ENCODE measurements at regions not wholly inside any gene's neighbourhood (a gene's known extent, or its start where the extent isn't known, plus 50 kb on each side); places are given as distances from the start of the nearest gene placed in this dataset.

DNA sequence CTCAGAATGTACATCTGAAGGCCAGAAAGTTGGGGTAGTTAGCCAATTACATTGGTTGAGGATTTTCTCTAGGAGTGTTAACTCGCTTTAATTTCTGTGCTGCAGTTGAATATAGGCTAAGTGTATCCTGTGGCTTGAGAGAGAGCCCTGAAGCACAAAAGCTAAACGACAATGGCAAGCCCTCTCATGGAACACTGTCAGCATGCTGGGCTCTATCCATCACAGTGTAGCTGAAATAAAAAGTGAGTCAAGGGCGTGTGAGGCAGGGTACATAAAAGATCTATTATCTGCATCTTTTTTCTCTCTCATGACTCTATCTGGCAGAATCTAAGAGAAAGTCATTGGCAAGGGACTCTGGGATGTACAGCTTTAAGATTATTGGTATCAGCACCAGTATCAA is 254.2 kb upstream of the GRIA1 start:
- no peak for DNase-seq
- ChIA-PET POLR2A (no interaction called here), CTCF (no interaction called here)
- Histone ChIP-seq H3K27me3 (replicated peaks in 2 of 5; ENCODE audit: control insufficient read depth in 4 of 5, insufficient read depth in 5 of 5, low read length in 4 of 5) (no peaks in the 10 kb centered on the region), H3K4me1 (ENCODE audit: control extremely low read depth in 1 of 4, control insufficient read depth in 4 of 4, insufficient read depth in 4 of 4, low read length in 3 of 4) (no peaks in the 10 kb centered on the region), H3K4me3 (ENCODE audit: control insufficient read depth in 1 of 7, extremely low read depth in 1 of 7, insufficient read depth in 4 of 7, low read depth in 2 of 7, low read length in 6 of 7) (no peak overlapping the region), H3K36me3 (ENCODE audit: control insufficient read depth in 4 of 4, insufficient read depth in 4 of 4, low read length in 3 of 4) (no peaks in the 10 kb centered on the region), H3K9me3 (ENCODE audit: control extremely low read depth in 1 of 5, control insufficient read depth in 4 of 5, insufficient read depth in 2 of 5, low read depth in 1 of 5, low read length in 4 of 5) (peaks cover 0 to 2% (median 0%) of the 10 kb centered on the region in 5 experiments), H3K27ac (ENCODE audit: insufficient read depth in 1 of 2, low read depth in 1 of 2, low read length in 2 of 2, poor library complexity in 1 of 2, severe bottlenecking in 2 of 2) (no peak overlapping the region)
- no CpG with 5 or more reads among the region's 3 CpGs for WGBS (ENCODE audit: insufficient coverage)

DNA sequence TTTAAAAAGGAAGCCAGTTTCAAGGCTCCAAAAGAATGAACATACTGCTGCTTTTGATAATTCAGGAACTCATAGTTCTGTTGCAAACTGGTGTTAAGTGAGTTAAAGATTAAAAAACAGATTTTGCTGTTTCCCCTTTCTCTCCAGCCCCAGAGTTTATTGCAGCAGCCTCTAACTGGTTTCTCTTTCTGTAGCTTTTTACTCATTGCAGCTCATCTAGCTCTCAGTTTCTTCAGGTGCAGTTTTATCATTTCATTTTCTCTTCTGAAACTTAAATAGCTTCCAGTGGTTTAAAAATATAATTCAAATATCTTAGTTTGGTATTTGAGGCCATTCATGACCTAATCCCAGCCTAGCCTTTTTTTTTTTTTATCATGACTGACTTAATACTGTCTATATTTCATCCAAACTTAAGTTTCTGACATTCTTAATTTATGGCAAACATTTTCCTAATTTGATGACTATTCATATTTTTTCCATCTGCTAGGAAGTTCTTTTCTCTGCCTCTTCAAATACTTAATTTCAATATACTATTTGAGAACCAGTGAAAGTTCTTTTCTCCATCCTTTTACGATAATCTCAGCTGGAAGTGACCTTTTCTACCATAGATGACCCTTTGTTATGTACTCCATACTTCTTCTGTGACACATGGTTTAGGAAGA is 252.7 kb upstream of the GRIA1 start:
- Histone ChIP-seq H3K9me3 (ENCODE audit: control extremely low read depth in 1 of 5, control insufficient read depth in 4 of 5, insufficient read depth in 2 of 5, low read depth in 1 of 5, low read length in 4 of 5) (peaks cover 0 to 2% (median 0%) of the 10 kb centered on the region in 5 experiments), H3K27me3 (replicated peaks in 2 of 5; ENCODE audit: control insufficient read depth in 4 of 5, insufficient read depth in 5 of 5, low read length in 4 of 5) (no peaks in the 10 kb centered on the region), H3K4me1 (ENCODE audit: control extremely low read depth in 1 of 4, control insufficient read depth in 4 of 4, insufficient read depth in 4 of 4, low read length in 3 of 4) (no peaks in the 10 kb centered on the region), H3K27ac (ENCODE audit: insufficient read depth in 1 of 2, low read depth in 1 of 2, low read length in 2 of 2, poor library complexity in 1 of 2, severe bottlenecking in 2 of 2) (no peak overlapping the region), H3K4me3 (ENCODE audit: control insufficient read depth in 1 of 7, extremely low read depth in 1 of 7, insufficient read depth in 4 of 7, low read depth in 2 of 7, low read length in 6 of 7) (no peak overlapping the region), H3K36me3 (ENCODE audit: control insufficient read depth in 4 of 4, insufficient read depth in 4 of 4, low read length in 3 of 4) (no peaks in the 10 kb centered on the region)
- ChIA-PET POLR2A (no interaction called here), CTCF (no interaction called here)
- WGBS (ENCODE audit: insufficient coverage) = no CpG with 5 or more reads among the region's 1 CpG
- no peak for DNase-seq

DNA sequence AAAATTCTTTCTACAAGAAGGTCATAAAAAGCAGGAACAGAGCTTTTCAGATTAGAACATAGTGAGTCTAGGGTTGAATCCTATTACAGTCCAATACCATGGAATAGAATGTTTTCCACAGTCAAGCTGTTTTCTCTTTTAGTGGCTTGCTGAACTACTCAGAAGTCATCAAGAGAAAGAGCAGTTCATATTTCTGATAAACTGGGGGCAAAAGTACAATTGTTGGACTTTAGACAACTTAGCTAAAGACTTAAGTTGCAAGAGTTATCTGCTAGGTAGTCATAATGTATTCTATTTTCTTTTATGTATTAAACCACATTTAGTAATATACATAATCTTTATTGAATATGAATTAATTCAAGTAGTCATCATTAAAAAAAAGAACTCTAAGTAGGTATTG is 233.1 kb upstream of the GRIA1 start:
- Histone ChIP-seq H3K4me3 (ENCODE audit: control insufficient read depth in 1 of 7, extremely low read depth in 1 of 7, insufficient read depth in 4 of 7, low read depth in 2 of 7, low read length in 6 of 7) (no peak overlapping the region), H3K27me3 (replicated peaks in 2 of 5; ENCODE audit: control insufficient read depth in 4 of 5, insufficient read depth in 5 of 5, low read length in 4 of 5) (no peaks in the 10 kb centered on the region), H3K36me3 (ENCODE audit: control insufficient read depth in 4 of 4, insufficient read depth in 4 of 4, low read length in 3 of 4) (no peaks in the 10 kb centered on the region), H3K27ac (ENCODE audit: insufficient read depth in 1 of 2, low read depth in 1 of 2, low read length in 2 of 2, poor library complexity in 1 of 2, severe bottlenecking in 2 of 2) (no peak overlapping the region), H3K9me3 (ENCODE audit: control extremely low read depth in 1 of 5, control insufficient read depth in 4 of 5, insufficient read depth in 2 of 5, low read depth in 1 of 5, low read length in 4 of 5) (peaks cover 0 to 1% (median 0%) of the 10 kb centered on the region in 5 experiments), H3K4me1 (ENCODE audit: control extremely low read depth in 1 of 4, control insufficient read depth in 4 of 4, insufficient read depth in 4 of 4, low read length in 3 of 4) (no peaks in the 10 kb centered on the region)
- POLR2A ChIA-PET = no interaction called here
- DNase-seq = no peak
- CTCF ChIA-PET = no interaction called here

DNA sequence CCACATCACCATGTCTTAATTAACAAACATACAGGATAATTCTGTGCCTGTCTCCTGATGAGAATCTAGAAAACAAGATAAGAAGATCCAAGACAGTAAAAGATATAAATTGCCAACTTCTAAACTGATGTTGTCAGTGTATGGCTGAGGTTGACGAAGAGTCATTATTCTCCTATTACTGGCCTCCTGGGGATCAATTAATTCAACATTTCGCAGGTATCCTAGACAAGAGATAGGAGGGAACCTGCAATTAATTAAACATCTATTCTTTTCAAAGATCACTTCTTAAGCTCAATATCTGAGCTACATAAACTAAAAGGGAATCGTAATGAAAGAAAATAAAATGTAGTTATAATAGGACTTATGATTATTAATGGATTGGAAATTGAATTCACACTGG is 232.0 kb upstream of the GRIA1 start:
- Histone ChIP-seq H3K4me3 (ENCODE audit: control insufficient read depth in 1 of 7, extremely low read depth in 1 of 7, insufficient read depth in 4 of 7, low read depth in 2 of 7, low read length in 6 of 7) (no peak overlapping the region), H3K27ac (ENCODE audit: insufficient read depth in 1 of 2, low read depth in 1 of 2, low read length in 2 of 2, poor library complexity in 1 of 2, severe bottlenecking in 2 of 2) (no peak overlapping the region), H3K27me3 (replicated peaks in 2 of 5; ENCODE audit: control insufficient read depth in 4 of 5, insufficient read depth in 5 of 5, low read length in 4 of 5) (no peaks in the 10 kb centered on the region), H3K9me3 (ENCODE audit: control extremely low read depth in 1 of 5, control insufficient read depth in 4 of 5, insufficient read depth in 2 of 5, low read depth in 1 of 5, low read length in 4 of 5) (peaks cover 0 to 1% (median 0%) of the 10 kb centered on the region in 5 experiments), H3K4me1 (ENCODE audit: control extremely low read depth in 1 of 4, control insufficient read depth in 4 of 4, insufficient read depth in 4 of 4, low read length in 3 of 4) (no peaks in the 10 kb centered on the region), H3K36me3 (ENCODE audit: control insufficient read depth in 4 of 4, insufficient read depth in 4 of 4, low read length in 3 of 4) (no peaks in the 10 kb centered on the region)
- WGBS (ENCODE audit: insufficient coverage) = no CpG with 5 or more reads among the region's 3 CpGs
- DNase-seq = no peak
- ChIA-PET CTCF (no interaction called here), POLR2A (no interaction called here)

DNA sequence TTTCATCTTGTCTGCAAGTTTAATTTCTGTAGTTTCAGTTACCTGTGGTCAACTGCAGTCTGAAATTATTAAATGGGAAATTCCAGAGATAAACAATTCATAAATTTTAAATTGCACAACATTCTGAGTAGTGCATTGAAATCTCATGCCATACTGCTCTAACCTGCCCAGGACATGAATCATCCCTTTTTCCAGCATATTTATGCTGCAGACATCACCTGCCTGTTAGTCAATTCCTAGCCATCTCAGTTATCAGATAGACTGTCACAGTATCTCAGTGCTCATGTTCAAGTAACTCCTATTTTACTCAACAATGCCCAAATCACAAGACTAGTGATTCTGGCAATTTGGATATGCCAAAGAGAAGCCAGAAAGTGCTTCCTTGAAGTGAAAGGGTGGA is 223.0 kb upstream of the GRIA1 start:
- CTCF ChIA-PET = no interaction called here

DNA sequence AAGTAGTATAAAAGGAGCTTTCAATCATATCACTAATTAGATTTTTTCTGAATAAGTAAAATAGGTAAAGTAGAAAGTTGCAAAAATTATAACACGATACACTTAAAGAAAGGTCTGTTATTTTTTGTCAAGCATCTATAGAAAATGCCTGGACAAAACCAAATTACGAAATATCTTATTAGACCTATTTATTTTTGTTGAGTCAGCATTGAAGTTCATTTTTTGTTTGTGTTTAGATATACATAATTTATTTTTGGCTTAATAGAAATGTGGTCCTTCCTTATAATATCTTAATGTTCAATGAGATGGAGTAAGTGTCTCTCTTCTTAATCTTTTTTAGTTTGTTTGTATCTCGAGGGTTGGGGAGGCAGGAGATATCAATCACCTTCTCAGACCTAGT is 214.8 kb upstream of the GRIA1 start:
- Histone ChIP-seq H3K4me3 (ENCODE audit: control insufficient read depth in 1 of 7, extremely low read depth in 1 of 7, insufficient read depth in 4 of 7, low read depth in 2 of 7, low read length in 6 of 7) (no peak overlapping the region), H3K36me3 (ENCODE audit: control insufficient read depth in 4 of 4, insufficient read depth in 4 of 4, low read length in 3 of 4) (no peaks in the 10 kb centered on the region), H3K27ac (ENCODE audit: insufficient read depth in 1 of 2, low read depth in 1 of 2, low read length in 2 of 2, poor library complexity in 1 of 2, severe bottlenecking in 2 of 2) (no peak overlapping the region), H3K4me1 (ENCODE audit: control extremely low read depth in 1 of 4, control insufficient read depth in 4 of 4, insufficient read depth in 4 of 4, low read length in 3 of 4) (no peaks in the 10 kb centered on the region), H3K9me3 (ENCODE audit: control extremely low read depth in 1 of 5, control insufficient read depth in 4 of 5, insufficient read depth in 2 of 5, low read depth in 1 of 5, low read length in 4 of 5) (no peaks in the 10 kb centered on the region), H3K27me3 (replicated peaks in 2 of 5; ENCODE audit: control insufficient read depth in 4 of 5, insufficient read depth in 5 of 5, low read length in 4 of 5) (no peaks in the 10 kb centered on the region)
- no peak for DNase-seq
- CTCF ChIA-PET = no interaction called here
- WGBS (ENCODE audit: insufficient coverage) = no CpG with 5 or more reads among the region's 3 CpGs
- POLR2A ChIA-PET = no interaction called here

More for the DNA sequence above, 223.0 kb upstream of the GRIA1 start:
- no peak for DNase-seq
- H3K4me3 ChIP-seq (ENCODE audit: control insufficient read depth in 1 of 7, extremely low read depth in 1 of 7, insufficient read depth in 4 of 7, low read depth in 2 of 7, low read length in 6 of 7) = no peak overlapping the region
- H3K9me3 ChIP-seq (ENCODE audit: control extremely low read depth in 1 of 5, control insufficient read depth in 4 of 5, insufficient read depth in 2 of 5, low read depth in 1 of 5, low read length in 4 of 5) = no peaks in the 10 kb centered on the region
- H3K27ac ChIP-seq (ENCODE audit: insufficient read depth in 1 of 2, low read depth in 1 of 2, low read length in 2 of 2, poor library complexity in 1 of 2, severe bottlenecking in 2 of 2) = no peak overlapping the region
- no peaks in the 10 kb centered on the region for H3K27me3 ChIP-seq (replicated peaks in 2 of 5; ENCODE audit: control insufficient read depth in 4 of 5, insufficient read depth in 5 of 5, low read length in 4 of 5)
- no peaks in the 10 kb centered on the region for H3K36me3 ChIP-seq (ENCODE audit: control insufficient read depth in 4 of 4, insufficient read depth in 4 of 4, low read length in 3 of 4)
- no peaks in the 10 kb centered on the region for H3K4me1 ChIP-seq (ENCODE audit: control extremely low read depth in 1 of 4, control insufficient read depth in 4 of 4, insufficient read depth in 4 of 4, low read length in 3 of 4)
- POLR2A ChIA-PET = no interaction called here

DNA sequence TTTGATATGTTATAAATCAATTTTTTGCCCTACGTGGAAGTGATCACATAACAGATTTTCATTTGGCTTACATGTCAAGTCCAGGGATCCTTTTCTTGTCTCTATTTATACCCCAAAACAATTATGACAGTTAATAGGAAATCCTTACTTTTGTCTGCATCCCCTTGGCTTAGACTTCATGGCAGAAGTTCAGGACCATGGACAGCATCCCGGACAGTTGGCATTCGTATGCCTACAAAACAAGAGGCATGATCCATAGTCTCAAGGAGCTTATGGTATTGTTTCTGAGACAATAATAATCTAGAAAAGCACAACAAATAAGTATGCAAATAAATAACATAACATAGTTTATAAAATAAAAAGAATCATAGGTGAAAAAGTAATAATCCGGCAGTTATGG is 214.3 kb upstream of the GRIA1 start:
- Histone ChIP-seq H3K36me3 (ENCODE audit: control insufficient read depth in 4 of 4, insufficient read depth in 4 of 4, low read length in 3 of 4) (no peaks in the 10 kb centered on the region), H3K4me1 (ENCODE audit: control extremely low read depth in 1 of 4, control insufficient read depth in 4 of 4, insufficient read depth in 4 of 4, low read length in 3 of 4) (no peaks in the 10 kb centered on the region), H3K27me3 (replicated peaks in 2 of 5; ENCODE audit: control insufficient read depth in 4 of 5, insufficient read depth in 5 of 5, low read length in 4 of 5) (no peaks in the 10 kb centered on the region), H3K4me3 (ENCODE audit: control insufficient read depth in 1 of 7, extremely low read depth in 1 of 7, insufficient read depth in 4 of 7, low read depth in 2 of 7, low read length in 6 of 7) (no peak overlapping the region), H3K9me3 (ENCODE audit: control extremely low read depth in 1 of 5, control insufficient read depth in 4 of 5, insufficient read depth in 2 of 5, low read depth in 1 of 5, low read length in 4 of 5) (no peaks in the 10 kb centered on the region), H3K27ac (ENCODE audit: insufficient read depth in 1 of 2, low read depth in 1 of 2, low read length in 2 of 2, poor library complexity in 1 of 2, severe bottlenecking in 2 of 2) (no peak overlapping the region)
- POLR2A ChIA-PET = no interaction called here
- peak; percentile 4 to 39 (median 30) for DNase-seq
- CTCF ChIA-PET = no interaction called here
- 50% methylated on average over 1 of the region's 4 CpGs for WGBS (ENCODE audit: insufficient coverage)

Measured in common myeloid progenitor, CD34-positive (primary cell).